HEK293 (cell line): ENCODE measurements at regions not wholly inside any gene's neighbourhood (a gene's known extent, or its start where the extent isn't known, plus 50 kb on each side); places are given as distances from the start of the nearest gene placed in this dataset.
A peak's percentile ranks its signal among the peaks of the same experiment; 100 is the strongest.
"Not testable (repeated sequence)": the region's sequence is repeated elsewhere in the genome, so short reads cannot be mapped to it uniquely, and the experiment has no call there.

Source experiments
- CTCF ChIP-seq: fragments of 450-650 bp; formaldehyde crosslinking; IDR thresholded peaks from 2 replicates; pipeline ENCODE4 v1.5.1; 2016; ENCODE audit warnings: missing biosample characterization, missing genetic modification characterization
- KLF16 ChIP-seq: fragments of 450-650 bp; formaldehyde crosslinking; IDR thresholded peaks from 2 replicates; pipeline ENCODE4 v1.5.1; 2017; ENCODE audit warnings: missing biosample characterization, missing genetic modification characterization
- KLF8 ChIP-seq: fragments of 450-650 bp; formaldehyde crosslinking; IDR thresholded peaks from 2 replicates; pipeline ENCODE4 v1.5.1; 2016; ENCODE audit warnings: missing biosample characterization, missing genetic modification characterization
- SALL2 ChIP-seq: fragments of 450-650 bp; formaldehyde crosslinking; IDR thresholded peaks from 2 replicates; pipeline ENCODE4 v1.5.0; 2017; ENCODE audit warnings: missing biosample characterization, mild to moderate bottlenecking, missing genetic modification characterization, borderline replicate concordance
- ZNF202 ChIP-seq: fragments of 450-650 bp; formaldehyde crosslinking; IDR thresholded peaks from 2 replicates; pipeline ENCODE4 v1.5.1; 2016; ENCODE audit warnings: missing biosample characterization, missing genetic modification characterization, borderline replicate concordance
- ZNF280D ChIP-seq: fragments of 450-650 bp; formaldehyde crosslinking; IDR thresholded peaks from 2 replicates; pipeline ENCODE4 v1.5.1; 2016; ENCODE audit warnings: missing biosample characterization, missing genetic modification characterization
- ZNF398 ChIP-seq: fragments of 450-650 bp; formaldehyde crosslinking; IDR thresholded peaks from 2 replicates; pipeline ENCODE4 v1.5.1; 2017; ENCODE audit warnings: missing biosample characterization, missing genetic modification characterization
- ZNF510 ChIP-seq: fragments of 450-650 bp; formaldehyde crosslinking; IDR thresholded peaks from 2 replicates; pipeline ENCODE4 v1.5.1; 2018; ENCODE audit warnings: mild to moderate bottlenecking, missing genetic modification characterization, missing biosample characterization; ENCODE audit not compliant: insufficient replicate concordance

- not testable (repeated sequence) for TF ChIP-seq CTCF (tag by site-specific recombination); KLF8 (tag by site-specific recombination); SALL2 (tag by site-specific recombination); ZNF510 (tag by site-specific recombination); KLF16; ZNF398 (tag by site-specific recombination); ZNF280D
- peak; percentile 12; the same call in 1 of the 2 replicates for TF ChIP-seq ZNF202 (tag by site-specific recombination)
Measured at GRCh38 chr5:27743383-27743979, 705.1 kb upstream of the CDH9 start.
